Skin of body (tissue), 1 donor: ENCODE measurements at regions not wholly inside any gene's neighbourhood (a gene's known extent, or its start where the extent isn't known, plus 50 kb on each side); places are given as distances from the start of the nearest gene placed in this dataset.

Source experiments
- DNase-seq: peaks from one replicate; lab custom pipeline; 2025; lab: John Stamatoyannopoulos, UW

- no peak for DNase-seq
These were observed 73.9 kb downstream of the FOXD1 start for GRCh38 chr5:73374520-73375190.

GRCh38 chr5:73373814-73374510 lies 74.6 kb downstream of the FOXD1 start:
- no peak for DNase-seq

GRCh38 chr5:73370640-73371583 lies 77.7 kb downstream of the FOXD1 start:
- no peak for DNase-seq

- no peak for DNase-seq
These were observed 78.5 kb downstream of the FOXD1 start for GRCh38 chr5:73370095-73370494.

- DNase-seq = no peak
These were observed 79.3 kb downstream of the FOXD1 start for GRCh38 chr5:73369278-73369677.

- DNase-seq = no peak
These were observed 80.9 kb downstream of the FOXD1 start for GRCh38 chr5:73367650-73368049.

- DNase-seq = no peak
These were observed 82.4 kb downstream of the FOXD1 start for GRCh38 chr5:73365990-73366667.

GRCh38 chr5:73365301-73365853 lies 83.2 kb downstream of the FOXD1 start:
- no peak for DNase-seq

GRCh38 chr5:73363911-73364730 lies 84.5 kb downstream of the FOXD1 start:
- no peak for DNase-seq

GRCh38 chr5:73359395-73359794 lies 89.2 kb downstream of the FOXD1 start:
- no peak for DNase-seq

- no peak for DNase-seq
These were observed 90.2 kb downstream of the FOXD1 start for GRCh38 chr5:73358366-73358765.

GRCh38 chr5:73357576-73357975 lies 91.0 kb downstream of the FOXD1 start:
- no peak for DNase-seq

- no peak for DNase-seq
These were observed 93.5 kb downstream of the FOXD1 start for GRCh38 chr5:73355108-73355507.

- DNase-seq = no peak
These were observed 94.2 kb downstream of the FOXD1 start for GRCh38 chr5:73354406-73354805.

- no peak for DNase-seq
These were observed 95.8 kb downstream of the FOXD1 start for GRCh38 chr5:73352649-73353230.

- DNase-seq = no peak
These were observed 96.3 kb downstream of the FOXD1 start for GRCh38 chr5:73352243-73352642.

- DNase-seq = no peak
These were observed 97.0 kb downstream of the FOXD1 start for GRCh38 chr5:73351593-73351992.

GRCh38 chr5:73346878-73347408 lies 101.6 kb downstream of the FOXD1 start:
- DNase-seq = no peak

- no peak for DNase-seq
These were observed 103.7 kb downstream of the FOXD1 start for GRCh38 chr5:73344835-73345234.

- DNase-seq = no peak
These were observed 108.9 kb downstream of the FOXD1 start for GRCh38 chr5:73339711-73340110.
